T-helper 22 cell (primary cell): ENCODE measurements at regions not wholly inside any gene's neighbourhood (a gene's known extent, or its start where the extent isn't known, plus 50 kb on each side); places are given as distances from the start of the nearest gene placed in this dataset.

Experiments
- DNase-seq: peaks from one replicate; pipeline ENCODE4 v3.0.0-alpha.2; 2020; ENCODE audit warnings: low read depth

DNA sequence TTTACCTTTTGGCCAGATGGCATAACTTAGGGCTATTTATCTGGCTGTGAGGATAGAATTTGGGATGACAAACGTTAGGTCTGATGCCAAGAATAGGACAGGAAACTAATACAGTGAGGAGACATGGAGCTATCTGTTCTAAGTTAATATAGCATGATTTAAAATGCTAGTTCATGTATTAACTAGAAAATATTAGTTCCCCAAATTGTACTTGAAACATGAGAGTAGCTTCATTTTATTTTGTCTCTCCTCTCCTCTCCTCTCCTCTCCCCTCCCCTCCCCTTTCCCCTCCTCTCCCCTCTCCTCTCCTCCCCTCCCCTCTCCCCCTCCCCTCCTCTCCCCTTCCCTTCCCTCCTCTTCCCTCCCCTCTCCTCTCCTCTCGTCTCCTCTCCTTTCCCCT, 101.1 kb upstream of the MYO16 start:
- DNase-seq = no peak

DNA sequence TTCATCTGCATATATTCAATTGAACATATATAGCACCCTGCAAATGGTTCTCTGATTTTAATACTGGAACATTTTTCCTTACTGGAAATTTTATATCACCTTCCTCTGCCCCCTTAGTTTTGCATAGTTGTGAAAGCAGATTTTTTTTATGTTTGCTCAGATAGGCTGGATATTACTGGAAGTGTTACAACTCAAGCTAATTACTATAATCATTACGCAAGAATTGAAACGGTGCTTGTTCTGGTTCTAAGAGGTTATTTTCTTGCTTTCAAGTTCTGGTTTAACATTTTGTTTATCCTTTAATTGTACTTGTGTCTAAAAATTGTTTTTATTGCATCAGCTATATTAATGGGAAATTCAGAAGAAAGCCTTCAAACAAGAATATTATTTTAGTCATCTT, 95.6 kb upstream of the MYO16 start:
- DNase-seq = no peak

DNA sequence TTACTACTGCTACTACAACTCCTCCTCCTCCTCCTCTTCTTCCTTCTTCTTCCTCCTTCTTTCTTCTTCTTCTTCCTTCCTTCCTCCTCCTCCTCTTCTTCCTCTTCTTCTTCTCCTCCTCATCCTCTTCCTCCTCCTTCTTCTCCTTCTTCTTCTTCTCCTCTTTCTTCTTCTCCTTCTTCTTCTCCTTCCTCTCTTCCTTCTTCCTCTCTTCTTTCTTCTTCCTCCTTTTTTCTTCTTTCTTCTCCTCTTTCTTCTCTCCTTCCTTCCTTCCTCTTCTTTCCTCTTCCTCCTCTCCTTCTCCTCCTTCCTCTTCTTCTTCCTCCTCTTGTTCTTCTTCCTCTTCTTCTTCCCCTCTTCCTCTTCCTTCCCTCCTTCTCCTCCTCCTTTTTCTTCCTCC, 94.7 kb upstream of the MYO16 start:
- no peak for DNase-seq

DNA sequence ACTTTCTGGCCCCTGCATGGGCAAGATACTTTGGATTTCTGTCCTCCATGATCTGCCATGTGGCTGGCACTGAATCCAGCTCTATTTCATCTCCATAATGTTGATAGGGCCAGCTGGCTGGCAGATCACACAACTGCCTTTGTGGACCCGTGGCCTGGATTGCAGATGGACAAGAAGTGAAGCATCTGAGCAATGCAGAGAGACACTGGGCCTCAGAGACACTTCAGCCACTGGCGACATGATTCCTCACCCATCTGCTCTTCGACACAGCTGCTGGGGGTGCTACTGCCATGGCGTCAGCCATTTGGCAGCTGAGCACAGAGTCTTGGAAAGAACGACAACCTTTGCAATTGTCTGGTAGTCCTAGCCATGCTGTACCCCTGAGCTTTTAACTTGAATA, 79.5 kb upstream of the MYO16 start:
- DNase-seq = no peak

DNA sequence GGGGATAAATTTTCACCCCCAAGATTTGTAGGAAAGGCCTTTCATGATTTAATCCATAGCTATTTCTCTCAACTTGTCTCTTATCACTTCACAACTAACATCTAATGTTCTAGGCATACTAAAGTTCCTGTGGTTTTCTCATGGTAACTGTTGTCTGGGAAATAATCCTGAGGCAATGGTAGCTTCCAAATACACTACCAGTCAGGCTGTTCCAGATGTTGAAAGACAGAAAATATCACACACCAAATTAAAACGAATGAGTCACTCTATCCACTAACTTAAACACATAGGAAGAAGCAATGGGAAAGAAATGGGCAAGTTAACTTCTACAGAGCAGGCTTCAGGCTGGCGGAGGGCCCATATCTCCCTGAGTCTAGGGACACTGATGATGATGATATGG, 77.7 kb upstream of the MYO16 start:
- no peak for DNase-seq

DNA sequence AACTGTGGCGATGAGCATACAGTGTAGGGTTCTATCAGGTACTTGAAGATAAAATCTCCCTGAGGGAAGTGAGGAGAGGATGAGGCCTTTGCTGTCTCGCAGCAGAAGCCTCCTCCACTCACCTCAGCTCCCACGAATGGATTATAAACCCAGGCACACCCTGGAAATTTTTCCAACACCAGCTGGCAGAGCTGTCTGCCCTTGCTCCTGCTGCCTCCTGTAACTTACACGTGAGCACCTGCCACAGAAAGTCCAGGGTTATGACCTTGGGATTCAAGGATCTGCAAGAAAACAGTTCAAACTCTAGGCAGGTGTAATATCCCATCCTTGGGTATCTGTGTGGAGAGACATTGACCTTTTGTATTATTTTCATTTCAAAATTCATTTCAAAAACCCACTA, 70.9 kb upstream of the MYO16 start:
- no peak for DNase-seq

DNA sequence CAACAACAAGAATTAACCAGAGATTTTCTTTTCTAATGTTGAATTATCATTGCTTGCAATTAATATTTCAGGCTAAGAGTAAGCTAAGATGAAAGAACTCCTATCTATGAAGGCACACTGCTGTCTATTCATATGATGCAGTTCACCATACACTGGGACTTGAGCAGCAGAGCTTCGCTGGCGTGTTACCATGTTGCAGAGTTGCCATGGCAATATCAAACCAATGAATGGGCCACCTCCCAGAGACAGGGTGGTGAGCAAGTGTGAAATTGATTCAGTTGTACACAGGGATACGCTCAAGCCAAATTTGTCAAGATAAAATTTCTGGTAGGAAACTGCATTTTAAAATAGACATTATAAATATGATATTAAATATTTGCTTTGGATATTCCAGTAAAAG, 69.3 kb upstream of the MYO16 start:
- DNase-seq = no peak

DNA sequence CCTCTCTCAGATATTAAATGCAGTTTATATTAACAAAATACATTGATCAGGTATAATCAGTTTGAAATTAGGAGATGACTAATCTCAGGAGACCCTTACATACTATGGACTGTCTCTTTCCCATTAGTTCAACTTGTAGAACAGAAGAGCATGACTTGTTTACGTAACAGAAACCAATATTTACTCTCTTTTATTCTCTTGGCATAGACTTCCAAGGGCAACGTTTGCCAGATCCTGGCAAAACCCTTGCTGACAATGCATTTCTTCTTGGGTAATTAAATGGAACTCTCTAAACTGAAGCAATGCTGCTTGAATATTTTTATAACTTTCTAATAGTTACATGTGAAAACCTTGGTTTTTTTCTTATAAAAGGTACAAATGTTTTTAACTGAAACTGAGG, 68.3 kb upstream of the MYO16 start:
- no peak for DNase-seq

DNA sequence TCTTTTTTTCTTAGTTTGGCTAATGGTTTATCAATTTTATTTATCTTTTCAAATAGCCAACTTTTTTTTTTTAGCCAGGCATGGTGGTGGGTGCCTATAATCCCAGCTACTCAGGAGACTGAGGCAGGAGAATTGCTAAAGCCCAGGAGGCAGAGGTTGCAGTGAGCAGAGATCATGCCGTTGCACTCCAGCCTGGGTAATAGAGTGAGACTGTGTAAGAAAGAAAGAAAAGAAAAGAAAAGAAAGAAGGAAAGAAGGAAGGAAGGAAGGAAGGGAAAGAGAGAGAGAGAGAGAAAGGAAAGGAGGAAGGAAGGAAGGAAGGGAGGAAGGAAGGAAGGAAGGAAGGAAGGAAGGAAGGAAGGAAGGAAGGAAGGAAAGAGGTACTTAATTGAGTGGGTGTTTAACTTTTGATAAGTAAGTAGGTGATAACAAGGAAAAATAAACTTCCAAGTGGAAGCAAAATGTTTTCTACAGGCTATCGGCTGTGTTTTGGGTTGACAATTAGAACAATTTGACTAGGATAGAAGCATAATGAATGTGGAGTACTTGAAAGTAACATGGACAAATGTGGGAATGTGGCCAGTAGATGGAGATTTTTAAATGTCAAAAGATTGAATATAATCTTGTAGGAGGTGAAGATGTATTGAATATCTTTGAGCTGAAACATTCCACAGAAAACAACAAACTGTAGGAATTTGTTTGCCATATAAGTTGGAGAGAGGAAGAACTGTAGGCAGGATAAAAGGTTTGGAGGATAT, 62.8 kb upstream of the MYO16 start:
- no peak for DNase-seq

DNA sequence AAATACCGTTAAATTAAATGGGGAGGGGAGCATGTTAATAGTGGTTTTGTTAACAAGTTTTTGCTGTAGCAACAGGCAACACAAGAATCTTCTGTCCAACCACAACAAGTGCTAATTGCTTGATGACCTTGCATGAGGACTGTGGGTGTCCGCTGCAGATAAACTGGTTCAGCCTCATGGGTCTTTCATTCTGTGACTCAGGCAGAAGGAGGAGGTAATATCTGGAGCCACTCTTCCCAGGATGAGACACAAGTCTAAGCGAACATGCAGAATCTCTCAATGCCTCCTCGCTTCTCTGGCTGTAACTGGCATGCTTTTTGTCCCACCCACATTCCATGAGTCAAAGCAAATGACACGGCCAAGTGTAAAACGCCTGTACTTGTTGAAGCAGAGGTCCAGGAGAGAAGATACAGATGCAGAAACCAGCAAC, 56.6 kb upstream of the MYO16 start:
- no peak for DNase-seq

DNA sequence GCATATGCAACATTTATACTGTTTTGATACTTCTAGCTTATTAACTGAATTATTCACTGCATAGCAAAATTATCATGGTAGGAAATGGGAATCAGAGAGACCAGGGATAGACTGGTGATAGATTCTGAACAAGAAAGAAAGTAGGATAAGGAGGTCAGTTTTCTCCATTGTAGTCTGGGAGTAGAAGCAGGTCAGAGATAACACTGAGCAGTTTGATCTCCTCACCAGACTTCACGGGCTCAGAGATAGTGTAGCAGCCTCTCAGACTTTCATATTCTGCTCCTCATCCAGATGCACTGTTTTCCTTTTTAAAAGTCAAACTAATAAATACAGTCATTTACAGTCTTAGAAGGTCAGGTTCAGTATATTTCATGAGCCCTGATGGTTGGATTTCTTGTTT, 56.0 kb upstream of the MYO16 start:
- DNase-seq = no peak

DNA sequence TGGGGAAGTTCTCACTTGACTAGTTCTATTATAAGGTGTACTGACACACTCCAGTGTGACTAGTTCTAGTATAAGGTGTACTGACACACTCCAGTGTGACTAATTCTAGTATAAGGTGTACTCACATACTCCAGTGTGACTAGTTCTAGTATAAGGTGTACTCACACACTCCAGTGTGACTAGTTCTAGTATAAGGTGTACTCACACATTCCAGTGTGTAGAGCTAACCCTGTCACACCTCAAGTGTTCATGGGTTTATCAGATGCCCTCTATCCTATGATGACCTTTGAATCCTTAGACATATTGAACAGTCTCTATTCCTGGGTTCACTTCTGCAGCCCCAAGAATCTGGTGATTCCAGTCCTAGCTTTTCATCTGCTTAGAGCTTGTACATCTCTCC, 54.6 kb upstream of the MYO16 start:
- DNase-seq = no peak

DNA sequence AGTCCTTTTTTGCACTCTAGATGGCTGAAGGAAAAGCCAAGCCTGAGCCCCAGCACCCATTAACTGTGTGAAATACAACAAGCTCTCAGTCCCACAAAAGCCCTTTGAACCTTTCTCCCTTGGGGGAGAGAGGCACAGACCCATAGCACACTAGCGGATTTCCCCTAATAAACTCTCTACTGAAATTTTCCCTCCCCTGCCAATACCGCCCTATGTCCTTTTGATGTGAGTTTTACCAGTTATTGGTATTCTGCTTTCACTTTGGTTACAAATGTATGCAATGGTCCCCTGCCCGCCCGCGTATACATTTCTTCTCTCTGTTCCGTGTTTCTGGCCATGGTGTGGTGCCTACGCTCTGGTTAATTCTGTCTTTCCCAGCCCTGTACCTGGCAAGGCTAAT, 54.0 kb upstream of the MYO16 start:
- no peak for DNase-seq
